Liver (tissue), 8 donors: ENCODE measurements at regions not wholly inside any gene's neighbourhood (a gene's known extent, or its start where the extent isn't known, plus 50 kb on each side); places are given as distances from the start of the nearest gene placed in this dataset.

Source experiments
- DNase-seq: peaks from one replicate; pipeline ENCODE4 v3.0.0-alpha.2; 2017; ENCODE audit warnings: low spot score
- H3K27ac ChIP-seq, 2 donors: one replicate each; pipeline ENCODE4 v1.7.0; 2013; ENCODE audit warnings: inconsistent platforms in 2 of 2, low read length in 2 of 2, control low read depth in 1 of 2, low read depth in 1 of 2, mild to moderate bottlenecking in 1 of 2
- H3K27me3 ChIP-seq, 4 donors: one replicate each; pipeline versions ENCODE4 v1.6.1 to v1.7.0; 2013; ENCODE audit warnings: low read length in 3 of 4, inconsistent platforms in 1 of 4, mild to moderate bottlenecking in 1 of 4, moderate library complexity in 1 of 4; ENCODE audit not compliant: control insufficient read depth in 4 of 4, insufficient read depth in 4 of 4
- H3K36me3 ChIP-seq, 4 donors: one replicate each; pipeline versions ENCODE4 v1.6.1 to v1.7.0; 2013; ENCODE audit warnings: low read length in 3 of 4, mild to moderate bottlenecking in 3 of 4, low read depth in 1 of 4, moderate library complexity in 1 of 4; ENCODE audit not compliant: control insufficient read depth in 4 of 4, insufficient read depth in 3 of 4
- H3K4me1 ChIP-seq, 4 donors: one replicate each; pipeline versions ENCODE4 v1.6.1 to v1.7.0; 2013; ENCODE audit warnings: low read length in 3 of 4, mild to moderate bottlenecking in 3 of 4, moderate library complexity in 1 of 4; ENCODE audit not compliant: control insufficient read depth in 4 of 4, insufficient read depth in 4 of 4
- H3K4me3 ChIP-seq, 3 donors: one replicate each; pipeline versions ENCODE4 v1.6.1 to v1.7.0; 2013; ENCODE audit warnings: low read length in 3 of 3, control low read depth in 1 of 3, low read depth in 1 of 3, mild to moderate bottlenecking in 1 of 3
- H3K9ac ChIP-seq, 2 donors: one replicate each; pipeline ENCODE4 v1.7.0; 2013; ENCODE audit warnings: low read length in 2 of 2, mild to moderate bottlenecking in 2 of 2, moderate library complexity in 2 of 2, control low read depth in 1 of 2, low read depth in 1 of 2
- H3K9me3 ChIP-seq, 4 donors: one replicate each; pipeline versions ENCODE4 v1.6.1 to v1.7.0; 2013; ENCODE audit warnings: low read length in 3 of 4; ENCODE audit not compliant: control insufficient read depth in 4 of 4
- CTCF ChIP-seq: fragments of 150-350 bp; IDR thresholded peaks from 2 replicates; pipeline ENCODE4 v1.5.1; 2017; ENCODE audit warnings: improper control_type of control experiment, low read depth, low read length; ENCODE audit not compliant: missing input control
- EGR1 ChIP-seq, 2 donors: IDR thresholded peaks; 2 replicates each; pipeline ENCODE4 v1.6.1; 2016 to 2018; ENCODE audit warnings: antibody characterized with exemption in 2 of 2, low read depth in 2 of 2
- FOXA1 ChIP-seq: IDR thresholded peaks from 2 replicates; pipeline ENCODE4 v1.6.1; 2016; ENCODE audit warnings: antibody characterized with exemption
- FOXA2 ChIP-seq: IDR thresholded peaks from 2 replicates; pipeline ENCODE4 v1.6.1; 2016; ENCODE audit warnings: antibody characterized with exemption
- HNF4A ChIP-seq, 2 donors: conservative IDR thresholded peaks; 2 replicates each; pipeline ENCODE4 v1.6.1; 2016; ENCODE audit warnings: antibody characterized with exemption in 2 of 2, mild to moderate bottlenecking in 2 of 2
- JUND ChIP-seq, 2 donors: IDR thresholded peaks; 2 replicates each; pipeline ENCODE4 v1.6.1; 2016; ENCODE audit warnings: antibody characterized with exemption in 2 of 2
- MAX ChIP-seq: IDR thresholded peaks from 2 replicates; pipeline ENCODE4 v1.6.1; 2016; ENCODE audit warnings: antibody characterized with exemption
- NR2F2 ChIP-seq: IDR thresholded peaks from 2 replicates; pipeline ENCODE4 v1.6.1; 2016; ENCODE audit warnings: antibody characterized with exemption
- RAD21 ChIP-seq, 2 donors: IDR thresholded peaks; 2 replicates each; pipeline ENCODE4 v1.6.1; 2016; ENCODE audit warnings: antibody characterized with exemption in 2 of 2, mild to moderate bottlenecking in 2 of 2
- REST ChIP-seq: IDR thresholded peaks from 2 replicates; pipeline ENCODE4 v1.6.1; 2016; ENCODE audit warnings: antibody characterized with exemption, mild to moderate bottlenecking
- RXRA ChIP-seq, 2 donors: IDR thresholded peaks; 2 replicates each; pipeline ENCODE4 v1.6.1; 2017 to 2018; ENCODE audit warnings: antibody characterized with exemption in 2 of 2, mild to moderate bottlenecking in 1 of 2
- SP1 ChIP-seq: IDR thresholded peaks from 2 replicates; pipeline ENCODE4 v1.6.1; 2018; ENCODE audit warnings: antibody characterized with exemption, mild to moderate bottlenecking
- TAF1 ChIP-seq: conservative IDR thresholded peaks from 2 replicates; pipeline ENCODE4 v1.6.1; 2016; ENCODE audit warnings: antibody characterized with exemption, mild to moderate bottlenecking
- YY1 ChIP-seq: IDR thresholded peaks from 2 replicates; pipeline ENCODE4 v1.6.1; 2016; ENCODE audit warnings: antibody characterized with exemption, mild to moderate bottlenecking
- WGBS: extraction: QIAGEN DNeasy Blood & Tissue Kit; methylation state at CpG from one replicate; pipeline ENCODE4 v1.1.7; 2013; 5-methylcytosine and 5-hydroxymethylcytosine counted together
- TF ChIP-seq, protein P1 (sequence below): IDR thresholded peaks from 2 replicates; pipeline ENCODE4 v1.6.1; 2016; ENCODE audit warnings: antibody characterized with exemption
- donor health status: healthy.
- donor health status: healthy.
- donor health status: healthy.
- donor health status: healthy.
- donor health status: healthy.

- Histone ChIP-seq H3K27me3 (peaks cover 0 to 2% (median 0%) of the 10 kb centered on the region in 4 donors), H3K9ac (no peak overlapping the region), H3K4me3 (no peak overlapping the region), H3K27ac (no peak overlapping the region), H3K36me3 (no peaks in the 10 kb centered on the region), H3K4me1 (no peaks in the 10 kb centered on the region), H3K9me3 (peaks cover 0 to 2% (median 0%) of the 10 kb centered on the region in 4 donors)
- TF ChIP-seq MAX: no peak
- TF ChIP-seq YY1: no peak
- TF ChIP-seq HNF4A (conservative IDR thresholded peaks at IDR 0.05): no peak
- TF ChIP-seq CTCF: no peak
- TF ChIP-seq JUND (IDR thresholded peaks at IDR 0.05): no peak
- no peak for TF ChIP-seq RAD21 (IDR thresholded peaks at IDR 0.05)
- no peak for TF ChIP-seq REST
- TF ChIP-seq EGR1 (IDR thresholded peaks at IDR 0.05; ENCODE audit: low read depth in 2 of 2): no peak
- WGBS: 82% methylated on average over 5 of the region's 5 CpGs
- no peak for DNase-seq
These were observed 910.6 kb upstream of the SLITRK5 start for GRCh38 chr13:86760620-86761019.

DNA sequence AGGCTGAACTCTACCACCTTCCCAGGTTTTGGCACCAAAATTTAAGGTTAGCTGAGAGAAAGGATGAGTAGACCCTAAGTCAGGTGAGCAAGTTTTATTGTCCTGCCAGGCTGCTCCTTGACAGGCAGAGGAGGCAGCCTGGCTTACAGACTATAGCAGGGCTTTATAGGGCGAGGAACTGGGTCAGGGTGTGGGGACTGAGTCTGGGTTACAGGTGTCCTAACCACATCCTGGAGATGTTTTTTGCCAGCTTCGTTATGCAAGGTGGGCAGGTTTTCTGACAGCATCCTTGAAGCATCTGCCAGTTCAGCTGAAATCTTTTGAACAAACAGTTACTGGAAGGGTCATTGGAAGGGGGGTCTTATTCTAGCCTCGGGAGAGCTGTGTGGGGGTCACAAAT, 905.7 kb upstream of the SLITRK5 start:
- Histone ChIP-seq H3K36me3 (no peaks in the 10 kb centered on the region), H3K4me1 (no peaks in the 10 kb centered on the region), H3K9ac (no peak overlapping the region), H3K4me3 (no peak overlapping the region), H3K27ac (no peak overlapping the region), H3K9me3 (peaks cover 0 to 2% (median 0%) of the 10 kb centered on the region in 4 donors), H3K27me3 (peaks cover 0 to 2% (median 0%) of the 10 kb centered on the region in 4 donors)
- DNase-seq: no peak
- TF ChIP-seq FOXA1 (no peak), TAF1 (no peak), YY1 (no peak), EGR1 (IDR thresholded peaks at IDR 0.05; ENCODE audit: low read depth in 2 of 2) (no peak), CTCF (no peak), NR2F2 (no peak), RXRA (IDR thresholded peaks at IDR 0.05) (no peak), SP1 (no peak), JUND (IDR thresholded peaks at IDR 0.05) (no peak), MAX (no peak), FOXA2 (no peak), RAD21 (IDR thresholded peaks at IDR 0.05) (no peak)
- TF ChIP-seq, protein P1, sequence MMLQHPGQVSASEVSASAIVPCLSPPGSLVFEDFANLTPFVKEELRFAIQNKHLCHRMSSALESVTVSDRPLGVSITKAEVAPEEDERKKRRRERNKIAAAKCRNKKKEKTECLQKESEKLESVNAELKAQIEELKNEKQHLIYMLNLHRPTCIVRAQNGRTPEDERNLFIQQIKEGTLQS: no peak
- WGBS: 43% methylated on average over 3 of the region's 3 CpGs
